ENCODE measurements at regions not wholly inside any gene's neighbourhood (a gene's known extent, or its start where the extent isn't known, plus 50 kb on each side); places are given as distances from the start of the nearest gene placed in this dataset.
"Not testable (repeated sequence)": the region's sequence is repeated elsewhere in the genome, so short reads cannot be mapped to it uniquely, and the experiment has no call there.

DNA sequence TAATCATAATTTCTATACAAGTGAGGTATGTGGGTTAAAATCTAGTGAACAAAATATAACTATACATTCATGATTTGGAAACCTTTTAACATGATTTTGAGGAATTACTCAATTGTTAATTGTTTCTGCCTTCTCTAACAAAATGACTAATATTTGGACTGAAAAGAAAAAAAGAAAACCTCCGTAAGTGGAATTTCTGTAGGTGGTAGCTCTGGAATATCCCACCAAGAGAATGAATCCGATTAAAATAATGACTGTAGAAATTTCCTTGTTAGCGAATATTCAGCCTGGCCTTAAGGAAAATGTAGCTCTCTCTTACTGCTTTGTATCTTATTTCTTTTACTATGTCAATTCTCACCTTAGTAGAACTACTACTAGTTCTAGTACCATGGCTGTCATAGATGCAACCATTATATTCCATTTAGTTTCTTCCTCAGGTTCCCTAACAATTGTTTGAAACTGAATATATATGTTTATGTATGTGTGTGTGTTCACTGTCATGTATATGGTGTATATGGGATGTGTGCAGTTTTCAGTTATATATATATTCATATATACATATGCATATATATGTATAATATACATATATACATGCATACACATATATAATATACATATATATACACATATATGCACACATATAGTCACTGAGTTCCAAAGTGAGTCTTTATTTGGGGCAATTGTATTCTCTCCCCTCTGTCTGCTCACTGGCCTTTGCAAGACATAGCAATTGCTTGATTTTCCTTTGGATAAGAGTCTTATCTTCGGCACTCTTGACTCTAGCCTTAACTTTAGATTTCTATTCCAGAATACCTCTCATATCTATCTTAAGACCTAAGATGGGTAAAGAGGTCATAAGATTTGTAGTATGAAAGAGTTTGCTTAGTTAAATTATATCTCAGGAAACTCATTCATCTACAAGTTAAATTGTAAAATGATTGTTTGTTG lies 1523.7 kb upstream of the TPTE start:
- peaks cover 15% of the 10 kb centered on the region for H3K27me3 Mint-ChIP-seq
- not testable (repeated sequence) for H3K4me3 Mint-ChIP-seq, H3K27ac Mint-ChIP-seq, H3K9me3 Mint-ChIP-seq, ATAC-seq, H3K36me3 Mint-ChIP-seq, H3K4me1 Mint-ChIP-seq

DNA sequence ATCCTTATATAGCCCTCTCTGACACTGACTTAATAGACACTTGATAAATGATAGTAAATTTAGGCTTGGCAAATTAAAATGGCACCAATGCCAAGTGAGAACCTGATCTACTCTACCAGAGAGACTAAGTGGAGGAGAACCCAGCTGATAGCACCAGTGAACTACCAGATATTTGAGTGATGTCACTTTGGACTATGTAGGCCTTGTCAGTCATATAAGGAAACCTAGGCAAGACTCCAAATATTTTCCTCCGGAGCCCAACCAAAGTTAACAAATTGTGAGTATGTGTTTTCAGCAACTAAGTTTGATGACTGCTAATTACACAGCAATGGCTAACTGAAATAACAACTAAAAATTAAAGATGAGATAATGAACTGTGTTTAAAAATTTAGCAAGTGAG lies 1522.9 kb upstream of the TPTE start:
- ATAC-seq, H3K4me1 Mint-ChIP-seq, H3K36me3 Mint-ChIP-seq, H3K9me3 Mint-ChIP-seq, H3K27me3 Mint-ChIP-seq, H3K27ac Mint-ChIP-seq, H3K4me3 Mint-ChIP-seq: not testable (repeated sequence)

DNA sequence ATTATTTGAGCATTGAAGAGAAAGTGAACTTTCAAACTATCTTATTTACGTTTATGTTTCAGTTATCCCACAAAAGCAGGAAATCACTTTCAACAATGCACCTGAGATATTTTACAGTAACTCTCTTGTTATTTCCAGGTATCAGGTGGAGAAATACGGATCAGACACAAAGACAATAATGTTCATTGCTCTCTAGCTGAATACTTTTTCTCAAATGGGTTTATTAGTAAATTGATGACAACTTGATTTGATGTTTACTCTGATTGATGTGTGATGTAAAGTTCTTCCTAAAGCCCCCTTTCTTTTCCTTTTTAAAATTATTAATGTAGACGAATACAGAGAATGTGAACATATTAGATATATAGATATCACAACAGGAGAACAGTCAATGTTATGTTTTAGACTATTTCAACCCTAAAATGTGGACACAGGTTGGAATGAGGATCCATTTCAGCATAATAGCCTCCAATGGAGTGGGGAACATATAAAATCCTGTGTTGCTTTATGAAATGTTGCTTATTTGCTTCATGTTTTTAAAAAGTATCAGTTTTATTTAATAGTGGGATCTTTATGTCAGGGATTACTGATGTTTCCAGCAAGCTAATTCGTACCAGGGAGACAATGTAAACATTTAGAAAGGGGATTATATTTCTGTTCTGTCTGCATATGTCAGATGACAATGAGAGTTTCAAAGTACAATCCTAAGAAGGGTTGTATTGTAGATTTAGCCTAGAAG lies 1522.3 kb upstream of the TPTE start:
- no peaks in the 10 kb centered on the region for H3K4me1 Mint-ChIP-seq
- ATAC-seq, result no peak
- H3K36me3 Mint-ChIP-seq, result no peaks in the 10 kb centered on the region
- H3K27ac Mint-ChIP-seq, result no peak overlapping the region
- peaks cover 8% of the 10 kb centered on the region for H3K9me3 Mint-ChIP-seq
- H3K27me3 Mint-ChIP-seq, result peaks cover 1% of the 10 kb centered on the region
- no peak overlapping the region for H3K4me3 Mint-ChIP-seq

DNA sequence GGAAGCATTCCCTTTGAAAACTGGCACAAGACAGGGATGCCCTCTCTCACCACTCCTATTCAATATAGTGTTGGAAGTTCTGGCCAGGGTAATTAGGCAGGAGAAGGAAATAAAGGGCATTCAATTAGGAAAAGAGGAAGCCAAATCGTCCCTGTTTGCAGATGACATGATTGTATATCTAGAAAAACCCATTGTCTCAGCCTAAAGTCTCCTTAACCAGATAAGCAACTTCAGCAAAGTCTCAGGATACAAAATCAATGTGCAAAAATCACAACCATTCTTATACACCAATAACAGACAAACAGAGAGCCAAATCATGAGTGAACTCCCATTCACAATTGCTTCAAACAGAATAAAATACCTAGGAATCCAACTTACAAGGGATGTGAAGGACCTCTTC lies 1521.3 kb upstream of the TPTE start:
- ATAC-seq, H3K27ac Mint-ChIP-seq, H3K4me3 Mint-ChIP-seq, H3K9me3 Mint-ChIP-seq, H3K27me3 Mint-ChIP-seq, H3K36me3 Mint-ChIP-seq, H3K4me1 Mint-ChIP-seq: not testable (repeated sequence)

DNA sequence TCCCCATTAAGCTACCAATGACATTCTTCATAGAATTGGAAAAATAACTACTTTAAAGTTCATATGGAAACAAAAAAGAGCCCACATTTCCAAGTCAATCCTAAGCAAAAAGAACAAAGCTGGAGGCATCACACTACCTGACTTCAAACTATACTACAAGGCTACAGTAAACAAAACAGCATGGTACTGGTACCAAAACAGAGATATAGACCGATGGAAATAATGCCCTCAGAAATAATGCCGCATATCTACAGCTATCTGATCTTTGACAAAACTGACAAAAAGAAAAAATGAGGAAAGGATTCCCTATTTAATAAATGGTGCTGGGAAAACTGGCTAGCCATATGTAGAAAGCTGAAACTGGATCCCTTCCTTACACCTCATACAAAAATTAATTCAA lies 1520.7 kb upstream of the TPTE start:
- ATAC-seq, H3K4me1 Mint-ChIP-seq, H3K9me3 Mint-ChIP-seq, H3K27me3 Mint-ChIP-seq, H3K36me3 Mint-ChIP-seq, H3K27ac Mint-ChIP-seq, H3K4me3 Mint-ChIP-seq: not testable (repeated sequence)

DNA sequence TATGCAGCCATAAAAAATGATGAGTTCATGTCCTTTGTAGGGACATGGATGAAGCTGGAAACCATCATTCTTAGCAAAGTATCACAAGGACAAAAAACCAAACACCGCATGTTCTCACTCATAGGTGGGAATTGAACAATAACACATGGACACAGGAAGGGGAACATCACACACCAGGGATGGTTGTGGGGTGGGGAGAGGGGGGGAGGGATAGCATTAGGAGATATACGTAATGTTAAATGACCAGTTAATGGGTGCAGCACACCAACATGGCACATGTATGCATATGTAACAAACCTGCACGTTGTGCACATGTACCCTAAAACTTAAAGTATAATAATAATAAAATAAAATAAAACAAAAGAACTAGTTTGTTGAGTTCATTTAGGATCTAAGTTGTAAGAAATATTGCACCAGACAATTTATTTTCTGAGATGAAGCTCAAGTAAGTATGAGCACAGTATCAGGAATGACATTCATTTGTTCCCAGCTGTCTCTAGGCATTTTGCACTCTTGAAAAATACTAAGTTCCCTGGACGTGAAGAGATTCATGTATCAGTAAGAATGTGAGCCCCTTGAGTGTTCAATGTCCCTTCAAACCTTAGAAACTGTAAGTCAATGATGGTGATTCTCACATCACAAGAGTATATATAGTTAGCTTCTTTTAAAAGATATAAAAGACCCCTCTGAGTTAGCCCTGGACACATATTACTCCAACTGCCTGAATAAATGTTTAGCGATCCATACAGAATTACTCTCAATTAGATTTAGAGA lies 1519.3 kb upstream of the TPTE start:
- H3K27ac Mint-ChIP-seq, H3K9me3 Mint-ChIP-seq, ATAC-seq: not testable (repeated sequence)

DNA sequence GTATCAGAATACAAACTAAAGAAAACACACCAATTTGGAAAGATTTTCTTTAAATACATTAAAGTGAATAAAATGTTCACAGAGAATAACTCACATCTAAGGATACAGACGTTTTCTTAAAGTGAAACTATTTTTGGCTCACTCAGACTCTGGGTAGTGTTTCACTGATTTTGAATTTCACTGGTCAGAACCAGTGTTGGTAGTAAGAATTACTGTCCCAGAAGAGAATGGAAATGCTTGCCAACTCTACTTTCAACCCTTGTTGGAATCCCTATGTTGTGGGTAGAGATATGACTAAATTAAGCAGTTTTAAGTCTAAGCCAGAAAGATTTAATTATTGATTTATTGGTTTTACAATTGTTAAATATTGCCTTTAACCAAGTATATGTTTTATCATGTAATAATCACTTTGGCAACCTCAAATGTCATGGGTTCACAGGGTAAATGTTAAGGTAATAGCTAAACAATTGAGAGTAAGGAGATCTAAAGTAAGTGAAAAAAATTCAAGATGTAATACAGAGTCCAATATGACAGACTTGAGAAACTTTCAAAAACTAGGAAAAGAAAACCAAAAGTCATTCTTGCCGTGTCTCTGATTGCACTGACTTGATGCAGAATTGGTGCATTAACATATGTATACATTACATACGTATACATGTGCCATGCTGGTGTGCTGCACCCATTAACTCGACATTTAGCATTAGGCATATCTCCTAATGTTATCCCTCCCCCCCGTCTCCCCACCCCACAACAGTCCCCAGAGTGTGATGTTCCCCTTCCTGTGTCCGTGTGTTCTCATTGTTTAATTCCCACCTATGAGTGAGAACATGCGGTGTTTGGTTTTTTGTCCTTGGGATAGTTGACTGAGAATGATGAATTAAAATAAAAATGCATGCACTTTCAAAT lies 1517.2 kb upstream of the TPTE start:
- not testable (repeated sequence) for H3K27ac Mint-ChIP-seq, H3K4me1 Mint-ChIP-seq, H3K4me3 Mint-ChIP-seq, H3K36me3 Mint-ChIP-seq, H3K9me3 Mint-ChIP-seq, ATAC-seq
- peaks cover 12% of the 10 kb centered on the region for H3K27me3 Mint-ChIP-seq

More for the DNA sequence above, 1519.3 kb upstream of the TPTE start:
- H3K36me3 Mint-ChIP-seq, H3K27me3 Mint-ChIP-seq, H3K4me3 Mint-ChIP-seq, H3K4me1 Mint-ChIP-seq: not testable (repeated sequence)

DNA sequence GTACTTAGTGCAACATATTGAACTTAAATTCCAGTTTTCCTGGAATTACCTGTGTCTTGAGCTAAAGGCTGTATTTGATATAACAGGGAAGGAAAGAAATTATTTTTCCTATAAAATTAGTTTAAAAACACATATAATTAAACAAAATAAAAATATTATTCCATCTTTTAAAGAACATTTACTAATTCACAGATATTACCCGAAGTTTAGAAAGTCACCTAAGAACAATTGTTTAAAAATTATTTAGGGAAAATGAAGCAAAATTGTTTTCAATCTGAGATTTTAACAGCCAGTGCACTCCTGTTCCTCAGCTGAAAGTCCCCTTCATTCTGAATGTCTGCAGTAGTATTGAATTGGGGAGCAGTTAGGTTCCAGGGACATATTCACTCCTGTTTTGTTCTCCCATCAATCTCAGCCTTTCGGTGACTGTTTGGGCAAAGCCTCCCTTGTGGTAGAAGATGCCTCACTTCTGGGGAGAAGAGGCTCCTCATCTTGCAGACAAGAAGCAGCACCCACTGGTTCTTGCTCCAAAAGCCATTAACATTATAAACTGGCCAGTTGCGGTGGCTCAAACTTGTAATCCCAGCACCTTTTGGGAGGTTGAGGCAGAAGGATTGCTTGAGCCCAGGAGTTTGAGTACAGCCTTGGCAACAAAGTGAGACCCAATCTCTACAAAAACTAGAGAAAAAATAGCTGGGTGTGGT lies 1516.4 kb upstream of the TPTE start:
- H3K4me3 Mint-ChIP-seq, ATAC-seq, H3K36me3 Mint-ChIP-seq, H3K27ac Mint-ChIP-seq, H3K4me1 Mint-ChIP-seq, H3K9me3 Mint-ChIP-seq: not testable (repeated sequence)
- peaks cover 12% of the 10 kb centered on the region for H3K27me3 Mint-ChIP-seq

DNA sequence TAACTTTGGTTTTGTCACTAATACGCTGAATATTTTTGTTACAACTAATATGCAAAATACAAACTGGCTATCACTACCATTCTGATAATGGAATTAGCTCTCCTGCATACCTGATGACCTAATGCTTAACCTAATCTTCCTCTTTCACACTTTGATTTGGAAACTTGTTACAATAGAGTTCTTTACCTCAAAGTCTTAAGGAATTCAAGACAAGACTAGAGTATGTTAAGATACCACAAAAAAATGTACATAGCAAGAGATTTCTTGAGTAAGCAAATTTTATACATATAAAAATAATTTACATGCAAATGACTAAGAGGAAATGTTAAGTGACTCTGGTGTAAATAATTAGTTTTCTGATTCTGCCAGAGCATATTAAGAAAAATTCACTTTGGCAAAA lies 1515.7 kb upstream of the TPTE start:
- H3K27me3 Mint-ChIP-seq, result peaks cover 12% of the 10 kb centered on the region
- H3K4me1 Mint-ChIP-seq, H3K4me3 Mint-ChIP-seq, H3K27ac Mint-ChIP-seq, H3K36me3 Mint-ChIP-seq, ATAC-seq, H3K9me3 Mint-ChIP-seq: not testable (repeated sequence)

DNA sequence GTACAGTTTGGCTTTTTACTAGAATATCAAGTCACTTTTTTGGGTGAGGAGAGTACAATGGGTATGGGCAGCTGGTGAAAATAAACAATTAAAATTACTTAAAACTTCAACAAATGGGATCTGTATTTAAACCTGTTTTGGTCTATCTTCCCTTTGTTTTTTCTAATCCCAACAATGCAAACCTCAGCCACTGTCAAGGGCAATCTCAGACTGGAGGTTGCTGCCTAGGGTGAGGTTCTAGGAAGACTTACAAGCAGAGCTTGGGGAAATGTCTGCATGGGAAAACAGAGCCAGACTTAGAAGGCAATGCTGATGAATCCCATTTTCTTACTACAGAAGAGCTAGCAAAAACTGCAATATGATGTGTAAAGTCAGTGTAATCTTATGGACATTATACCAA lies 1515.3 kb upstream of the TPTE start:
- not testable (repeated sequence) for H3K36me3 Mint-ChIP-seq, ATAC-seq, H3K4me1 Mint-ChIP-seq, H3K27ac Mint-ChIP-seq, H3K9me3 Mint-ChIP-seq, H3K4me3 Mint-ChIP-seq
- peaks cover 12% of the 10 kb centered on the region for H3K27me3 Mint-ChIP-seq

DNA sequence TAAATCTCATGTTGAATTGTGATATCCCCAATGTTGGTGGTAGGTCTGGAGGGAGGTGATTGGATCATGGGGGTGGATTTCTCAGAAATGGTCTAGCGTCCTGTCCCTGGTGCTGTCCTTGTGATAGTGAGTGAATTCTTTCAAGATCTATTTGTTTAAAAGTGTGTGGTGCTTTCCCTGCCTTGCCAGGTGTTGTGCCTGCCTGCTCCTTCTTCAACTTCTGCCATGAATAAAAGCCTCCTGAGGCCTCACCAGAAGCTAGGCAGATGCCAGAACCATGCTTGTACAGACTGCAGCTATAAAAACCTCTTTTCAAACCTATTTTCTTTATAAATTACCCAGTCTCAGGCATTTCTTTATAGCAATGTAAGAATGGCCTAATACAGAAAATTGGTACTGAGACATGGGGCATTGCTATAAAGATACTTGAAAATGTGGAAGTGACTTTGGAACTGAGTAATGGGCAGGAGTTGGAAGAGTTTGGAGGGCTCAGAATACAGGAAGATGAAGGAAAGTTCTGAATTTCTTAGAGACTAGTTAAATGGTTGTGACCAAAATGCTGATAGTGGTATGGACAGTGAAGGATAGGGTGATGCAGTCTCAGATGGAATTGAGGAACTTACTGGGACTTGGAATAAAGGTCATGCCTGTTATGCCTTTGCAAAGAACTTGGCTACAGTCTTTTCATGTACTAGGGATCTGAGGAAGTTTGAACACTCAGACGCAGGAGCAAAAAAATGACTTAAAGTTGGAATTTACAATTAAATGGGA lies 1514.6 kb upstream of the TPTE start:
- H3K27me3 Mint-ChIP-seq, result peaks cover 14% of the 10 kb centered on the region
- H3K4me3 Mint-ChIP-seq, H3K36me3 Mint-ChIP-seq, H3K27ac Mint-ChIP-seq, H3K9me3 Mint-ChIP-seq, ATAC-seq, H3K4me1 Mint-ChIP-seq: not testable (repeated sequence)

DNA sequence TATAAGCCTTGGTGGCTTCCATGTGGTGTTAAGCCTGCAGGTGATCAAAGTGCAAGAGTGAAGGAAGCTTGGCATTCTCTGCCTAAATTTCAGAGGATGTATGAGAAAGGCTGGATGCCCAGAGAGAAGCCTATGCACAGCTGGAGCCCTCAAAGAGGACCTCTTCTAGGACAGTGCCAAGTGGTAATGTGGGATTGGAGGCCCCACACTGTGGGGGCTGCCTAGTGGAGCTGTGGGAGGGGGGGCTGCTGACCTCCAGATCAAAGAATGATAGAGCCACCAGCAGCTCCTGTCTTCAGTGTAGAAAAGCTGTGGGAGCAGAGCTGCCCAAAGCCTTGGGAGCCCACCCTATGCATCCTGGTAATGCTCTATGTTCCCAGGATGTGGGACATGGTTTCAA lies 1512.7 kb upstream of the TPTE start:
- Mint-ChIP-seq H3K27ac (no peak overlapping the region), H3K27me3 (peaks cover 28% of the 10 kb centered on the region), H3K4me3 (no peak overlapping the region), H3K36me3 (no peaks in the 10 kb centered on the region), H3K4me1 (no peaks in the 10 kb centered on the region), H3K9me3 (no peaks in the 10 kb centered on the region)
- peak; percentile 60 for ATAC-seq

DNA sequence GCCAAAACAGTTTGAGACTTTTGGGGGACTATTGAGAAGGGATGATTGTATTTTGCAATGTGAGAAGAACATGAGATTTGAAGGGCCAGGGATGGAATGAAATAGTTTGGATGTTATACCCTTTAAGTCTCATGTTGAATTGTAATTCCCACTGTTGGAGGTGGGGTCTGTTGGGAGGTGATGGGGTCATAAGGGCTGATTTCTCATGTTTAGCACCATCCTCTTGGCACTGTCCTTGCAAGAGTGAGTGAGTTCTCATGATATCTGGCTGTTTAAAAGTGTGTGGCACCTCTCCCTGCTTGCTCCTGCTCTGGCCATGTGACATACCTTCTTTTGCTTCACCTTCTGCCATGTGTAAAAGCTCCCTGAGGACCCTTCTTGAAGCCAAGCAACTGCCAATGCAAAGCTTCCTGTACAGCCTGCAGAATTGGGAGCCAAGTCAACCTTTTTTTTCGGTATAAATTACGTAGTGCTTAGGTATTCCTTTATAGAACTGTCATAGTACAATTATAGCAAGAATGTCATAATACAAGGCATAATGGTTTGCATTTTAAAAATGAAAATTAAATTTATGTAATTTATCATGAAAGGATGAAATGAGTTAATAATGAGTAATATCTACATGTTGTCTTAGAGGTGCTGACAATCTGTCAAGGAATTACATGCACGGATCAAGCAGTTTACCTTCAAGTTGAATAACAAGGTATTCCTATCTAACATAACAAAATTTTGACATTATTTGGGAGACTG lies 1511.9 kb upstream of the TPTE start:
- H3K27ac Mint-ChIP-seq, ATAC-seq, H3K4me1 Mint-ChIP-seq, H3K9me3 Mint-ChIP-seq, H3K4me3 Mint-ChIP-seq, H3K36me3 Mint-ChIP-seq: not testable (repeated sequence)
- H3K27me3 Mint-ChIP-seq, result peaks cover 28% of the 10 kb centered on the region

Measured in stimulated activated memory B cell treated with anti-CD40 and anti-IgM and Interleukin-4, amounts not matched to agents 10 μg/mL and 1 μg/mL and 100 μg/mL, for 72 hours (primary cell).